Tibial nerve (tissue), 4 donors: ENCODE measurements at regions not wholly inside any gene's neighbourhood (a gene's known extent, or its start where the extent isn't known, plus 50 kb on each side); places are given as distances from the start of the nearest gene placed in this dataset.

Experiments
- CTCF ChIP-seq, 5 experiments: fragments of 200-600 bp in 3 of 5; fragments of 450-650 bp in 2 of 5; sonication (generic) in 3 of 5; IDR thresholded peaks; one replicate each; pipeline ENCODE4 v1.5.1; 2016 to 2019; ENCODE audit warnings: antibody characterized with exemption in 5 of 5, mild to moderate bottlenecking in 3 of 5, moderate library complexity in 2 of 5
- EP300 ChIP-seq, 2 donors: sonication (generic); formaldehyde crosslinking; IDR thresholded peaks; one replicate each; pipeline ENCODE4 v1.6.1; 2017; ENCODE audit warnings: antibody characterized with exemption in 2 of 2, mild to moderate bottlenecking in 1 of 2
- POLR2A ChIP-seq, 2 donors: fragments of 450-650 bp; IDR thresholded peaks; one replicate each; pipeline ENCODE4 v1.6.1; 2017; ENCODE audit warnings: antibody characterized with exemption in 2 of 2, mild to moderate bottlenecking in 2 of 2, moderate library complexity in 2 of 2

DNA sequence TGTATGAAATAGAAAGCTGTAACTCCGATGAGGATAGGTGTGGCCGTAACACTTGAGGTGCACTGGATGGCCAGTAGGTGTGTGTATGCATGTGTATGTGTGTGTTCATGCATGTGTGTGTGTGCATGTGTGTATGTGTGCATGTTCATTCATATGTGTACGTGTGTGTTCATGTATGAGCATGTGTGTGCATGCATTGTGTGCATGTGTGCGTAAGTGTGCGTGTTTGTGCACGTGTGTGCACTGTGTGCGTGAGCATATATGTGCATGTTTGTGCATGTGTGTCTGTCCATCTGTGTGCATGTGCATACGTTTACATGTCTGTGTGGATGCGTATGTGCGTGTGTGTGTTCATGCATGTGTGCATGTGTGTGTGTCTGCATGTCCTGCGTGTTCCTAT, 145.5 kb downstream of the C16orf95 start:
- TF ChIP-seq CTCF (IDR thresholded peaks at IDR 0.05), result no peak
- TF ChIP-seq POLR2A (IDR thresholded peaks at IDR 0.05), result no peak
- no peak for TF ChIP-seq EP300 (IDR thresholded peaks at IDR 0.05)
